ENCODE measurements at regions not wholly inside any gene's neighbourhood (a gene's known extent, or its start where the extent isn't known, plus 50 kb on each side); places are given as distances from the start of the nearest gene placed in this dataset.

DNA sequence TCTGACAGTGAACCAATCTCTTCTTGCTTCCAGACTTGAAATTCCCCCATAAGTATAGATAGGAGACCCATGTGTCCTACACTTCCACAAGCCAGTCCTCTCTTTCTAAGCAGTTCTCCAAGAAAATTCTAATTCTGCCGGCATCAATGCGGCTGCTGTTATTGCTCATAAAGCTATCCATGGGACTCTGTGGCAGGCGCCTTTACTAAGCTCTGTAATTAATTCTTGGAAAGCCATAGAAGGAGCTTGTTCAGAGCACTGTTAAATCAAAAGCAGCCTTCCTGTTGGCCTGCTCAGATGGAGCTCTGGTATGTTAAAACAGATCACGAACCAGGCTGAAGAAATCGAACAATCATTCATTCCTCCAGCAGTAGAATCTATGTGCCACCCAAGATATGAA is 244.3 kb upstream of the NFE2L3 start:
- TF ChIP-seq EZH2 (IDR thresholded peaks at IDR 0.05) (no peak), POLR2AphosphoS5 (IDR thresholded peaks at IDR 0.05; ENCODE audit: borderline replicate concordance, low read depth, low read length) (no peak)

Measured in SK-N-MC (cell line).